ENCODE measurements at regions not wholly inside any gene's neighbourhood (a gene's known extent, or its start where the extent isn't known, plus 50 kb on each side); places are given as distances from the start of the nearest gene placed in this dataset.

GRCh38 chr5:53164478-53165165 lies 55.1 kb upstream of the MOCS2 start:
- no peak for FAIRE-seq
- dilution Hi-C loops (cut with MboI; ENCODE audit: extremely low pct_ligation_motif_present, low sequenced_read_pairs): no loop called here
- Histone ChIP-seq H3K9me3 (ENCODE audit: control insufficient read depth, low read depth, low read length) (no peaks in the 10 kb centered on the region), H3K9ac (ENCODE audit: control insufficient read depth, extremely low read depth, insufficient read depth, low read length) (no peak overlapping the region), H3K27me3 (ENCODE audit: control insufficient read depth, extremely low read depth, insufficient read depth, low read length) (no peaks in the 10 kb centered on the region), H3K27ac (ENCODE audit: control insufficient read depth, insufficient read depth, low read length) (no peak overlapping the region), H3K79me2 (ENCODE audit: control insufficient read depth, insufficient read depth, low read length) (no peaks in the 10 kb centered on the region), H3K4me3 (ENCODE audit: control insufficient read depth in 2 of 3, extremely low read depth in 1 of 3, insufficient read depth in 2 of 3, low read depth in 1 of 3, low read length in 3 of 3) (no peak overlapping the region), H3K4me2 (ENCODE audit: control insufficient read depth, extremely low read depth, insufficient read depth, low read depth, low read length) (no peak overlapping the region), H2AFZ (ENCODE audit: control insufficient read depth, low read length) (no peak overlapping the region), H3K4me1 (ENCODE audit: control insufficient read depth, extremely low read depth, insufficient read depth, low read length) (peaks cover 3% of the 10 kb centered on the region), H4K20me1 (ENCODE audit: control insufficient read depth, extremely low read depth, insufficient read depth, low read length) (no peaks in the 10 kb centered on the region), H3K36me3 (ENCODE audit: control insufficient read depth in 2 of 2, extremely low read depth in 1 of 2, insufficient read depth in 2 of 2, low read length in 2 of 2) (no peaks in the 10 kb centered on the region), H3K9me1 (ENCODE audit: control insufficient read depth, extremely low read depth, insufficient read depth, low read length) (no peaks in the 10 kb centered on the region)
- DNase-seq (ENCODE audit: low read depth, low spot score): no peak
- TF ChIP-seq, protein P1, sequence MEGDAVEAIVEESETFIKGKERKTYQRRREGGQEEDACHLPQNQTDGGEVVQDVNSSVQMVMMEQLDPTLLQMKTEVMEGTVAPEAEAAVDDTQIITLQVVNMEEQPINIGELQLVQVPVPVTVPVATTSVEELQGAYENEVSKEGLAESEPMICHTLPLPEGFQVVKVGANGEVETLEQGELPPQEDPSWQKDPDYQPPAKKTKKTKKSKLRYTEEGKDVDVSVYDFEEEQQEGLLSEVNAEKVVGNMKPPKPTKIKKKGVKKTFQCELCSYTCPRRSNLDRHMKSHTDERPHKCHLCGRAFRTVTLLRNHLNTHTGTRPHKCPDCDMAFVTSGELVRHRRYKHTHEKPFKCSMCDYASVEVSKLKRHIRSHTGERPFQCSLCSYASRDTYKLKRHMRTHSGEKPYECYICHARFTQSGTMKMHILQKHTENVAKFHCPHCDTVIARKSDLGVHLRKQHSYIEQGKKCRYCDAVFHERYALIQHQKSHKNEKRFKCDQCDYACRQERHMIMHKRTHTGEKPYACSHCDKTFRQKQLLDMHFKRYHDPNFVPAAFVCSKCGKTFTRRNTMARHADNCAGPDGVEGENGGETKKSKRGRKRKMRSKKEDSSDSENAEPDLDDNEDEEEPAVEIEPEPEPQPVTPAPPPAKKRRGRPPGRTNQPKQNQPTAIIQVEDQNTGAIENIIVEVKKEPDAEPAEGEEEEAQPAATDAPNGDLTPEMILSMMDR (optimal IDR thresholded peaks at IDR 0.05 in 1 of 3, IDR thresholded peaks at IDR 0.05 in 1 of 3, conservative IDR thresholded peaks at IDR 0.05 in 1 of 3; ENCODE audit: extremely low read depth in 1 of 3, insufficient read depth in 2 of 3, low read length in 3 of 3): no peak

- dilution Hi-C loops (cut with MboI; ENCODE audit: extremely low pct_ligation_motif_present, low sequenced_read_pairs): no loop called here
- Histone ChIP-seq H3K27ac (ENCODE audit: control insufficient read depth, insufficient read depth, low read length) (no peak overlapping the region), H3K79me2 (ENCODE audit: control insufficient read depth, insufficient read depth, low read length) (no peaks in the 10 kb centered on the region), H3K4me3 (ENCODE audit: control insufficient read depth in 2 of 3, extremely low read depth in 1 of 3, insufficient read depth in 2 of 3, low read depth in 1 of 3, low read length in 3 of 3) (no peak overlapping the region), H3K4me1 (ENCODE audit: control insufficient read depth, extremely low read depth, insufficient read depth, low read length) (peaks cover 5% of the 10 kb centered on the region), H3K9me3 (ENCODE audit: control insufficient read depth, low read depth, low read length) (no peaks in the 10 kb centered on the region), H4K20me1 (ENCODE audit: control insufficient read depth, extremely low read depth, insufficient read depth, low read length) (no peaks in the 10 kb centered on the region), H3K27me3 (ENCODE audit: control insufficient read depth, extremely low read depth, insufficient read depth, low read length) (no peaks in the 10 kb centered on the region), H3K9ac (ENCODE audit: control insufficient read depth, extremely low read depth, insufficient read depth, low read length) (no peak overlapping the region), H3K4me2 (ENCODE audit: control insufficient read depth, extremely low read depth, insufficient read depth, low read depth, low read length) (no peak overlapping the region), H3K9me1 (ENCODE audit: control insufficient read depth, extremely low read depth, insufficient read depth, low read length) (no peaks in the 10 kb centered on the region), H3K36me3 (ENCODE audit: control insufficient read depth in 2 of 2, extremely low read depth in 1 of 2, insufficient read depth in 2 of 2, low read length in 2 of 2) (no peaks in the 10 kb centered on the region), H2AFZ (ENCODE audit: control insufficient read depth, low read length) (no peak overlapping the region)
- TF ChIP-seq EZH2 (IDR thresholded peaks at IDR 0.05; ENCODE audit: low read length): no peak
- TF ChIP-seq, protein P1 (optimal IDR thresholded peaks at IDR 0.05 in 1 of 3, IDR thresholded peaks at IDR 0.05 in 1 of 3, conservative IDR thresholded peaks at IDR 0.05 in 1 of 3; ENCODE audit: extremely low read depth in 1 of 3, insufficient read depth in 2 of 3, low read length in 3 of 3): no peak
- FAIRE-seq: no peak
- DNase-seq (ENCODE audit: low read depth, low spot score): no peak
Observed at GRCh38 chr5:53165431-53166182, 56.0 kb upstream of the MOCS2 start.

All from keratinocyte (primary cell).